Activated T-helper 17 cell treated with anti-CD3 and anti-CD28 coated beads, Interleukin-2, amount 50 U/mL, for 72 hours (primary cell): ENCODE measurements at regions not wholly inside any gene's neighbourhood (a gene's known extent, or its start where the extent isn't known, plus 50 kb on each side); places are given as distances from the start of the nearest gene placed in this dataset.
A peak's percentile ranks its signal among the peaks of the same experiment; 100 is the strongest.

ENCODE experiments used
- ATAC-seq: fragments of 150-1000 bp; cut with Tn5 transposase; replicated peaks from 2 replicates; pipeline ENCODE4 v1.10.0; 2021; ENCODE audit warnings: mild to moderate bottlenecking, moderate library complexity
- H3K27ac Mint-ChIP-seq: one replicate; pipeline ENCODE4 v1.8.0; 2022; ENCODE audit warnings: mixed read lengths
- H3K27me3 Mint-ChIP-seq: one replicate; pipeline ENCODE4 v1.8.0; 2022; ENCODE audit warnings: mixed read lengths
- H3K36me3 Mint-ChIP-seq: one replicate; pipeline ENCODE4 v1.8.0; 2022; ENCODE audit warnings: low read depth, mild to moderate bottlenecking, mixed read lengths
- H3K4me1 Mint-ChIP-seq: one replicate; pipeline ENCODE4 v1.8.0; 2022; ENCODE audit warnings: mixed read lengths
- H3K4me3 Mint-ChIP-seq: one replicate; pipeline ENCODE4 v1.8.0; 2022; ENCODE audit warnings: mild to moderate bottlenecking, mixed read lengths
- H3K9me3 Mint-ChIP-seq: one replicate; pipeline ENCODE4 v1.8.0; 2022; ENCODE audit warnings: mixed read lengths

DNA sequence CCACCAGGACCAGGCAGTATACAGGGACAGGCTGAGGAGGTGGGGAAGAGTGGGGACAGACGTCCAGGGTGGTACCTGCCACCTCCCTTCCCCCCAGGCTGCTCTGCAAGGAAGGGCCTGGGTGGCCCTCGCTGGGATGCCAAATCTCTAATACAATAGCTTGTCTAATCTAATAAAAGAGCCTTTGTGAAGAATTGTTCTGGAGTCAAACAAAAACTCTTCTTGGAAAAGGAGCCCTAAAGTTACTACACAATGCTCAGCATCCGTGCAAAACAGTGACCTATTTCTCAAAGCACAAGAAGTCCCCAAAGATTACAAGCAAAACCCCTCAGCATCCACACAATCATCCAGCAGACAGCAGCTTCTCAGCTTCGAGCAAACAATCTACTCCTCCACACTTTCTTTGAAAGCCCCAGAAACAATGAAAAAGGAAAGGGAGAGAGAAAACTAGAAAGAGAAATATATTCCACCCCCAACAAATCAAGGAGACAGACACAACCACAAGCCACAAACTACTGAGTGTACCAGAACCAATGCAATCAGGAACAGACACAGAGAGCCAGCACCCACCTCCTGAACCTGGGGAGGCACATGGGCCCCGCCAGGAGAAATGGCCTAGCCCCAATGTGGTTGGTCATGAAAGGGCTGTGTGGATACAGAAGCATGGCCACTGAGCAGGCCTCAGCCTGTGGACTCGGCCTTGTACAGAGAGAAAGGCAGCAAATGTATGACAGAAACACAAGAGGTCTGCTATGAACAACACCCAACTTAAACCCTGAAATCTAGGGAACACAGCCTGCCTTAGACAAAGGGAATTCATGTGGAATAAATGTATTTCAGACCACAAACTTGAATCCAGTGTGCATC, 177.1 kb upstream of the CHRNA7 start:
- no peaks in the 10 kb centered on the region for H3K36me3 Mint-ChIP-seq
- no peak overlapping the region for H3K27ac Mint-ChIP-seq
- peaks cover 10% of the 10 kb centered on the region for H3K9me3 Mint-ChIP-seq
- no peak for ATAC-seq
- no peak overlapping the region for H3K4me3 Mint-ChIP-seq
- H3K27me3 Mint-ChIP-seq, result peaks cover 17% of the 10 kb centered on the region
- H3K4me1 Mint-ChIP-seq, result no peaks in the 10 kb centered on the region

DNA sequence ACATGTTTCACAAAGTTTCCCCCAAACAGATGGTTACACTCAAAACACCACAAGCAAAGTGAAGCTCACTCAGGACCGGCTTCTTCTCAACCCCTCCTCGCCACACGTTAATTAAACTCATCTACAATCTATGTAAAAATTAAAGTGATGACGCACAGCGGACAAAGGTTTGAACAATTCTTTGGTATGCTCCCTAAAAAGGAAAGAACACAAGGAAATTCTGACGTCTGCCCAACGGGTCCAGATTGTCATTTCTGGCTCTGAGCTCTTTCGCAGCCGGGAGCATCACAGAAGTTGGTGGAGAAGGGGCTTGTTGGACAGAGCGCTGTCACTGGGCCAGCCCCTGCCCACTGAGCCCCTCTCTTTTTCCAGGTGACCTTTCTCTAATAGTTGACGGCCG, 173.7 kb upstream of the CHRNA7 start:
- no peak overlapping the region for H3K4me3 Mint-ChIP-seq
- H3K27me3 Mint-ChIP-seq, result peaks cover 12% of the 10 kb centered on the region
- ATAC-seq, result no peak
- no peaks in the 10 kb centered on the region for H3K4me1 Mint-ChIP-seq
- no peak overlapping the region for H3K27ac Mint-ChIP-seq
- no peaks in the 10 kb centered on the region for H3K36me3 Mint-ChIP-seq
- H3K9me3 Mint-ChIP-seq, result peaks cover 5% of the 10 kb centered on the region

DNA sequence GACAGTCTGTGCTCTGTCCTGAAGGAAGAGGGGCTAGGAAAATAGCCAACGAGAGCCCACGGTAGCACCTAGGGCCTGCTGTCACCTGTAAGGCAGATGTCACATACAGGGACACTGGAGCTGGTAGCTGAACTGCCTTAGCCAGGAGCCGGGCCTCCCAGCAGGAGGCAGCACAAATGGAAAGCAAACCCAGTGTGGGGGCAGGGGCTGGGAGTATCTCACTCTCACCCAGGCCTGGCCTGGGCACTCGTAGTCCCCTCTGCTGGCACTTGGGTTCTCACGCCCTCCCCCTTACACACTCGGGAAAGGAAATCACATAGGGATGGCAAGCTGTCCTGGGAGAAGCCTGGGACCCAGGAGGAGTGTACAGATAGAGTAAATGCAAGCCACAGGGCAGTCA, 173.1 kb upstream of the CHRNA7 start:
- H3K4me1 Mint-ChIP-seq, result no peaks in the 10 kb centered on the region
- H3K27ac Mint-ChIP-seq, result no peak overlapping the region
- no peak overlapping the region for H3K4me3 Mint-ChIP-seq
- H3K9me3 Mint-ChIP-seq, result peaks cover 5% of the 10 kb centered on the region
- peaks cover 16% of the 10 kb centered on the region for H3K27me3 Mint-ChIP-seq
- no peaks in the 10 kb centered on the region for H3K36me3 Mint-ChIP-seq
- ATAC-seq, result no peak

DNA sequence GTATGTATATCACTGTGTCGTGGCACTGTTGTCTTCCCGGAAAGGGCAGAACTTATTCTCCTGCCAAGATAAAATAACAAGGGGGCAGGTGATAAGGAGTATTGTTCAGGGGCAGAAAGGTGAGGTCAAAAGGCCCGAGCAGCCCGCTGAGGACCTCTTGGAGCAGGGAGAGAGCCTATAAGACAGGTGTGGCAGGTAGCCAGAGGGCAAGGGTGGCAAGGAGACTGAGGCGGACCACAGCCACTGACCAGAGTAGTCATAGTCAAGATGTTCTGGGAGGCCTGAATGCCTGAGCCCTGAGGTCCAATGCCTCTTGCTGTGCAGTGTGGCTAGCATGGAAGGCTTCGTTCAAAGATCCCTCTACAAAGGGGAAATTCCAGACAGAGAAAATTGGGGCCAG, 172.3 kb upstream of the CHRNA7 start:
- peaks cover 5% of the 10 kb centered on the region for H3K9me3 Mint-ChIP-seq
- no peak for ATAC-seq
- H3K27me3 Mint-ChIP-seq, result peaks cover 16% of the 10 kb centered on the region
- no peak overlapping the region for H3K4me3 Mint-ChIP-seq
- H3K36me3 Mint-ChIP-seq, result no peaks in the 10 kb centered on the region
- no peaks in the 10 kb centered on the region for H3K4me1 Mint-ChIP-seq
- no peak overlapping the region for H3K27ac Mint-ChIP-seq

DNA sequence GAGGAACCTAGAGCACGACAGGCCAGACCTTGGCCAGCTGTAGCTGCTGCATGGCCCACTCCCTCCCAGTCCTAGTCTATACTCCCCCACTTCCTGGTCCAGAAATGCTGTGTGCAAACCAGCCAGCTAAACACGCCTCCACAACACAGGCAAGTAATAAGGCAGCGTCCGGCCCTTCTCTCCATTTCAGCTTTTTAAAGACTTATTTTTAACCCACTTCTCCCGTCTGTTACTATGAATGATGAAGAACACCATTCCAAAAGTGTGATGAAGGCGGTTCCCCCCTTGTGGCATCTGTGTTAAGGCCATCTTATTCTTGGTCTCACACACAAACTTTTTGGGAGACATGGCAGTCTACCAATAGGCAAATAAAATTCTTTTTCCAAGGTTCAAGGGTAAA, 164.1 kb upstream of the CHRNA7 start:
- Mint-ChIP-seq H3K4me1 (peaks cover 5% of the 10 kb centered on the region), H3K36me3 (peaks cover 5% of the 10 kb centered on the region), H3K27me3 (peaks cover 8% of the 10 kb centered on the region), H3K4me3 (no peak overlapping the region), H3K9me3 (no peaks in the 10 kb centered on the region), H3K27ac (no peak overlapping the region)
- ATAC-seq, result no peak

DNA sequence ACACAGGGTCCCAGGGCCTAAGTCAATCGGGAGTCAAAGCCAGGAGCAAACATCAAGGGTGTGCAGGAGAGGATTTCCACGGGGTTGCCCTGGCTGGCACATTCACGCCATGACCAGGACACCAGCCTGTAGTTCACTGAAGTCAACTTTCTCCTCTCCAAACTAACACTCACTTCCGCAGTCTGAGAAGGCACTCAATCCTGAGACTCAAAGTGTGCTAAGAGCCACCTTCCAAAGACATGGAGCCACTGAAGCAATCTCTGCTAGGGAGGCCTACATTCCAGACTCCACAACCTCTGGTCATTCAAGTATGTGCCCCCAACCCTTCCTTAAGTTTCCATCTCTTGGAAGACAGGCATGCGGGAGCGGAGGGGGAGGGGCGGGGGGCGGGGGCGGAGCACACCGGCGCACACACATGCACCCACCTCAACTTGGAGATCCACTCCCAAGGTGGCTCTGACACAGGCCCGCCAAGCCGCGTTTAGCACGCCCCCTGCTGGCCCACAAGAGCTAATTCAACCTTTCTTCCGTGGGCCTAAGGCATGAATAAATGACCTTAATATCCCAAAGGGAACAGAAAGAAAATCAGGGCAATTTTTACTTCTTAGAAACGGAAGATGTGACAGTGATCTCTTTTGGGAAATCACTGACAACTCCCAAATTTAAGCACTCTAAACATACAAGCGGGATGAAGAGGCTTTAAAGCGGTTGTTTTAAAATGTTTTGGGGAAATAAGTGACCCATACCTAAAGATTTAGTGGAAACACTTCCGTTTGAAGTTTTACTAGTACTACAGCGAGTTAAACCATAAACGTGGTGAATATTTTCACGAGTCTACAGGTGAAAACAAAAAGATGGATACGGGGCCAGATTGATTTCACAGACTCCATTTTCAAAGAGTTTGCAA, 162.5 kb upstream of the CHRNA7 start:
- Mint-ChIP-seq H3K4me3 (peak overlapping the region; percentile 17), H3K4me1 (peaks cover 6% of the 10 kb centered on the region), H3K27me3 (peaks cover 3% of the 10 kb centered on the region), H3K27ac (no peak overlapping the region), H3K9me3 (no peaks in the 10 kb centered on the region), H3K36me3 (peaks cover 6% of the 10 kb centered on the region)
- ATAC-seq, result no peak

DNA sequence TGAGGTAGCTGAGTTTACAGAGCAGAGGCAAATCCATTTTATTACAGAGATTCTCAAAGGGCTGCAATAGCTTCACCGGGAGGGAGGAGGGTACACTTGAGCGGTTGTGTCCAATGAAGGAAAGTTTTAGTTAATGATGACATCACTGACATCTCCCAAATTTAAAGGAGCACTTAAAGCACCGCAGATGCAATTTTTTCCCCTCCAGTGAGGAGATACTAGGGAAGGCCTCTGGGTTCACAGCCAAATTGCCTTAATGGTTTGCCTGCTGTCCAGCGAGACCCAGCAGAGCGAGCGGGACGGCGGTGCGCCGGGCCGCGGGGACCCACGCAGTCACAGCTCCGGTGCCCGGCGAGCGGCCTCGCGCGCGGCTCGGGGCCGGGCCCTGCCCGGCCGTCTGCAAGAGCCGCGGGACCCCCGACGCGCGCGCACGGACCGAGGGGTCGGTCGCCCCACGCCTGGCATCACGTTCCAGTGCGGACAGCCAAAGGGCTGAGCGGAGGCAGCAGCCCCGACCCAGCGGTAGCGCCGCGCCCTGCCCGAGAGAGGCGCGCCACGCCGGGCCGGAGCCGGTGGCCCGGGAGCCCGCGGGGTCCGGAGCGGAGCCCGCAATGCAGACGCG, 160.5 kb upstream of the CHRNA7 start:
- peaks cover 6% of the 10 kb centered on the region for H3K36me3 Mint-ChIP-seq
- H3K9me3 Mint-ChIP-seq, result no peaks in the 10 kb centered on the region
- peak overlapping the region; percentile 70 for H3K4me3 Mint-ChIP-seq
- no peak overlapping the region for H3K27ac Mint-ChIP-seq
- peaks cover 6% of the 10 kb centered on the region for H3K4me1 Mint-ChIP-seq
- H3K27me3 Mint-ChIP-seq, result peaks cover under 1% of the 10 kb centered on the region
- ATAC-seq, result peak; percentile 1

DNA sequence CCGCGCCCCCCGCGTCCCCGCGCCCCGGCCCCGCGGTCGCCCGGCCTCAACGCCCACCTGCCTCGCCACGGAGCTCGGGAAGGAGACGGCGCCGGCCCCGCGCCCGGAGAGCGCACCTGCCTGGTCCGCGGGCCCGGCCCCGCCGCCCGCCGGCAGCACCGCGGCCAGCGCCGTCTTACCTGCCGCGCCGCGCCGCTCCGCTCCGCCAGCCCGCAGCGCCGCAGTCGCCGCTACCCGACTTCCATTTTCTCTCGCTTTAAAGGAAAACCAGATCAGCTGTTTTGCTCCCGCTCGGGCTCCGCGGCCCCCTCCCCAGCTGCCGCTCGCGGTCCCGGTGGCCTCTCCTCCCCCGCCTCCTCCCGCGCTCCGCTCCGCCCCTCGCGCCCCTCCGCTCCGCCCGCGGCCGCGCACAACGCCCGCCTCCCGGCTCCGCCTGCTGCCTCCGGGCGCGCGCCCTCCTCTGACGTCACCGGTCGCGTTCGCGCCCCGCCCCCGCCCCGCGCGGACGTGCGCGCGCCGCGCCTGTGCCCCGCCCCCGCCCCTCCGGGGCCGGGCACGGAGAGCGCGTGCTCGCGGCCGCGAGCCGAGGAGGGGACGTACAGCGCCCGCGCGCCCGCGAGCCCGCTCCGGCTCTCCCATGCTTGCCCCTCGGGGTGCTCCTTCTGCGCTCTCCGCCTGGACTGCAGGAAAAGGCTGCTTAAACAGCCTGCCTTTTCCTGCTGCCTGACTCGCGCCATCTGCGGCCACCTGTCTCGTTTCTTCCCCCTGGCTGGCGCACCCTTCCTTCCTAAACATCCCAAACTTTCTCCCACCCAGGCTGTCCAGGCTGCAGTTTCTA, 159.8 kb upstream of the CHRNA7 start, which contains the start of gene OTUD7A:
OTUD7A (minus strand) TSS at position 346 of the 838 bp plus-strand sequence.
- ATAC-seq, result peak; percentile 89
- H3K9me3 Mint-ChIP-seq, result no peaks in the 10 kb centered on the region
- H3K36me3 Mint-ChIP-seq, result peaks cover 6% of the 10 kb centered on the region
- peak within 1 kb of the TSS; percentile 84 for H3K27ac Mint-ChIP-seq
- no peaks in the 10 kb centered on the region for H3K27me3 Mint-ChIP-seq
- peaks cover 6% of the 10 kb centered on the region for H3K4me1 Mint-ChIP-seq
- H3K4me3 Mint-ChIP-seq, result peak within 1 kb of the TSS; percentile 83

DNA sequence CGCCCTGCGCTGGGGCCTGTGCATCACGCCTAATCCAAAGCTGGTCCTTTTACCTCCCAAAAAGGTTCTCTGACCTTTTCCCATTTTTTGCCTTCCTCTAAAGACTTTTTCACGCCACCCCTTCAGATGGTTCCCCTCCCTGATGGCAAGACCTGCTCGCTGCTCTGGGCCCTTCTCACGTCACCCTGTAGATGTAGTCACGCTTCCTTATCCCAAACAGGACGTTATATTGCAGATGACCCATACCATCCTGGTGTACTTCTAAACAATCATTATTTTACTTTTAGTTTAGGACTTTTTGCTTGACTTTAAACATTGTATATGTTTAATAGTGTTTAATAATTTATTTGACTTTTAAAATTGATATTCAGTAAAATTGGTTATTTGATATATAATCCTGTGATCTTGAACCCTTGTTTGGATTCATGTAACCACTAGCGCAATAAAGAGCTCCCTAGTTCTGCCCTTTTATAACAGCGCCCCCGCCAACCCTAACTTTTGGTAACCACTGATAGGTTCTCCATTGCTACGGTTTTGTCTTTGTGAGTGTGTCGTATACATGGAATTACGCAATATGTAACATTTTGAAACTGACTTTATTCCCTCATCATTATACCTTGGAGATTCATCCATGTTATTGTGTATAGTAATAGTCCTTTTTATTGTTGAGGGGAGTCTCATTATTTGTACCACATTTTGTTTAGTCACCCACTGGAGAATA, 159.0 kb upstream of the CHRNA7 start:
- Mint-ChIP-seq H3K4me3 (peak overlapping the region; percentile 83), H3K4me1 (peaks cover 6% of the 10 kb centered on the region), H3K9me3 (no peaks in the 10 kb centered on the region), H3K27me3 (no peaks in the 10 kb centered on the region), H3K27ac (peak overlapping the region; percentile 84), H3K36me3 (peaks cover 6% of the 10 kb centered on the region)
- ATAC-seq, result peak; percentile 40

DNA sequence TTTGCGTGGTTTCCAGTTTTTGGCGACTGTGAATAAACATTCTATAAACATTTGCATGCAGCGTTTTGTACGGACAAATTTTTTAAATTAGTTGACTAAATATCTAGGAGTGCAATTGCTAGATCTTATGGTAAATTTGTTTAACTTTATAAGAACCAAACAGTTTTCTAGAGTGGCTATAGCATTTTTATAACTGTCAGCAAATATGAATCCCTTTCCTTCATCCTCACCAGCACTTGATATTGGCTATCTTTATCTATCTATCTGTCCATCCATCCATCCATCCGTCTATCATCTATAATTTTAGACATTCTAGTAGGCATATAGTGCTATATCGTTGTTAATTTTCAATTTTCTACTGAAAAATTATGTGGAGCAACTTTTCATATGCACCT, 158.4 kb upstream of the CHRNA7 start:
- H3K27me3 Mint-ChIP-seq, result no peaks in the 10 kb centered on the region
- H3K4me1 Mint-ChIP-seq, result peaks cover 6% of the 10 kb centered on the region
- H3K36me3 Mint-ChIP-seq, result peaks cover 6% of the 10 kb centered on the region
- H3K4me3 Mint-ChIP-seq, result peak overlapping the region; percentile 83
- no peak overlapping the region for H3K27ac Mint-ChIP-seq
- no peak for ATAC-seq
- H3K9me3 Mint-ChIP-seq, result no peaks in the 10 kb centered on the region

DNA sequence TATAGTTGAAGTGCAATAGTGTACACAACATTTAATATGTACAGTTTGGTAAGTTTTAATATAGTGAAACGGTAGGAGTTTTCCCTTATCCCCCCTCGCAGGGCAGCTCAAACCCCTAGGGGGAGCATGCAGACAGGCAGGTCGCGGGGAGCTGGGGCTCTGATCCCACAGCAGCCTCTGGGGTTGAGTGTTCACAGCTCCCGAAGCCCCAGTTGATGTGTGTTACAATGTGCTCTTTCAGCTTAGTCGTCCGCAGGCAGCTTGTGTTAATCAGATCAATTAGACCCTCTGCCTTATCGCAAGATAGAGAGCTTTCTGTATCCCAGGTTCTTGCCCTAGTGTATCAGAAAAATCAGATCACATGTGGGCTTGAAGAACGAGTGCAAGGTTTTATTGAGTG, 143.1 kb upstream of the CHRNA7 start:
- no peaks in the 10 kb centered on the region for H3K4me1 Mint-ChIP-seq
- no peak overlapping the region for H3K27ac Mint-ChIP-seq
- H3K27me3 Mint-ChIP-seq, result peaks cover 32% of the 10 kb centered on the region
- ATAC-seq, result no peak
- H3K4me3 Mint-ChIP-seq, result no peak overlapping the region
- no peaks in the 10 kb centered on the region for H3K36me3 Mint-ChIP-seq
- H3K9me3 Mint-ChIP-seq, result no peaks in the 10 kb centered on the region

DNA sequence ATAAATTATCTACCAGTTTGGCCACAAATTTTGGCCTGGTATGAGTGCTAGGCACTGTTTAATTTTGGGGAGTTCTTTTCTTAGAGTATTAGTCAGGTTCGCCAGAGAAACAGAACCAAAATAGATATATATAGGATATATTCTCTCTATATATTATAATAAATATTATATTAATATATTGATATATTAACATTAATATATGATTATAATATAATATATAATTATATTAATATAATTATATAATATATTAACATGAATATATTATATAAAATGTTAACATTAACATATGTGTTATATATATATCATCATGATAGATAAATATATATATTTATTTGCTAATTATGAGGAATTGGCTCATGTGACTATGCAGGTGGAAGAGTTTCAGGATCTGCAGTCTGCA, 137.8 kb upstream of the CHRNA7 start:
- H3K9me3 Mint-ChIP-seq, result peaks cover 2% of the 10 kb centered on the region
- no peaks in the 10 kb centered on the region for H3K4me1 Mint-ChIP-seq
- no peak overlapping the region for H3K4me3 Mint-ChIP-seq
- no peaks in the 10 kb centered on the region for H3K36me3 Mint-ChIP-seq
- H3K27ac Mint-ChIP-seq, result no peak overlapping the region
- peaks cover 38% of the 10 kb centered on the region for H3K27me3 Mint-ChIP-seq
- no peak for ATAC-seq

DNA sequence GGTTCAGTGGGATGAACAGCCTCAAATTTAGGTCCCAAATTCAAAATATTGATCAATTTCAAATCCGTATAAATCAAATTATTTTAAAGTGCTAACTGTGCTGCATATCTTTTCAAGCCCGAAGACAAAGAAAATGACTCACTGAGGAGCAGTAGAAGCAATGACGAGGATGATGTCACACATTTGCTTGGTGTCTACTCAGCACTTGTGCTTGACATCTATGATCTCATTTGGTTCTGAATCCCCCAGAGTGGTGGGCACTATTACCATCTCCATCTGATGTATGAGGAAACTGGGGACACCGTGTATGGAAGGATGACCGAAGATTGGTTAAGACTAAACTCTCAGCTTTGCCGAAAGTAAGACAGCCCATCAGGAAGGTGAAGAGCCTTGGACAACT, 136.5 kb upstream of the CHRNA7 start:
- H3K36me3 Mint-ChIP-seq, result no peaks in the 10 kb centered on the region
- no peak overlapping the region for H3K4me3 Mint-ChIP-seq
- no peak for ATAC-seq
- H3K4me1 Mint-ChIP-seq, result no peaks in the 10 kb centered on the region
- no peak overlapping the region for H3K27ac Mint-ChIP-seq
- peaks cover 30% of the 10 kb centered on the region for H3K27me3 Mint-ChIP-seq
- peaks cover 5% of the 10 kb centered on the region for H3K9me3 Mint-ChIP-seq
